Motor neuron (in vitro differentiated cells): ENCODE measurements at regions not wholly inside any gene's neighbourhood (a gene's known extent, or its start where the extent isn't known, plus 50 kb on each side); places are given as distances from the start of the nearest gene placed in this dataset.
A peak's percentile ranks its signal among the peaks of the same experiment; 100 is the strongest.

Experiments
- ATAC-seq, 8 experiments: fragments of 200-7000 bp; cut with Tn5 transposase; replicated peaks in 6 of 8; 2 replicates each; pipeline ENCODE4 v1.8.0; 2021; ENCODE audit warnings: mild to moderate bottlenecking in 8 of 8, moderate library complexity in 8 of 8
- H3K27ac ChIP-seq, 2 donors: fragments of 250-450 bp; sonication (Bioruptor Pico); 2 replicates each; pipeline ENCODE4 v1.9.0; 2021; ENCODE audit warnings: antibody characterized with exemption in 2 of 2, mild to moderate bottlenecking in 2 of 2, moderate library complexity in 1 of 2
- H3K4me1 ChIP-seq, 2 donors: fragments of 250-450 bp; sonication (Bioruptor Pico); replicated peaks in 1 of 2; 2 replicates each; pipeline ENCODE4 v1.6.1; 2021; ENCODE audit warnings: antibody characterized with exemption in 2 of 2, mild to moderate bottlenecking in 2 of 2, moderate library complexity in 1 of 2
- H3K4me3 ChIP-seq, 5 donors: fragments of 250-450 bp; sonication (Bioruptor Pico); 2 replicates each; pipeline ENCODE4 v1.9.0; 2021; ENCODE audit warnings: antibody characterized with exemption in 5 of 5, mild to moderate bottlenecking in 5 of 5, moderate library complexity in 4 of 5
- WGBS, 10 experiments: fragments of 450-650 bp; shearing (Covaris generic); methylation state at CpG; one replicate each; pipeline ENCODE4 v1.0.0; 2022; 5-methylcytosine and 5-hydroxymethylcytosine counted together
- in situ Hi-C, 9 experiments: fragments of 400-800 bp; cut with MboI; loops; one replicate each; pipeline ENCODE4 v1.15.0; 2021; ENCODE audit warnings: low sequenced_read_pairs in 9 of 9, low pct_unique_long_range_greater_than_20kb in 2 of 9; ENCODE audit not compliant: unreplicated experiment in 9 of 9

GRCh38 chr5:61802456-61802855, 470.4 kb downstream of the ZSWIM6 start:
- 25 to 90% (median 49%) methylated on average over 1 to 2 of the region's 2 CpGs; no CpG with 5 or more reads in 4 of the 10 experiments for WGBS, 10 experiments
- in situ Hi-C loops, result loop anchor here in 1 of 9 experiments (25.0 kb wide), 1 partner anchor 140 kb away; no protein-coding TSS in a partner anchor
- peak in 5 of 8 experiments; percentile 28 to 67 (median 54) for ATAC-seq
- H3K4me3 ChIP-seq, result no peak overlapping the region
- peaks cover 0 to 4% of the 10 kb centered on the region in 2 donors for H3K4me1 ChIP-seq
- no peak overlapping the region for H3K27ac ChIP-seq

DNA sequence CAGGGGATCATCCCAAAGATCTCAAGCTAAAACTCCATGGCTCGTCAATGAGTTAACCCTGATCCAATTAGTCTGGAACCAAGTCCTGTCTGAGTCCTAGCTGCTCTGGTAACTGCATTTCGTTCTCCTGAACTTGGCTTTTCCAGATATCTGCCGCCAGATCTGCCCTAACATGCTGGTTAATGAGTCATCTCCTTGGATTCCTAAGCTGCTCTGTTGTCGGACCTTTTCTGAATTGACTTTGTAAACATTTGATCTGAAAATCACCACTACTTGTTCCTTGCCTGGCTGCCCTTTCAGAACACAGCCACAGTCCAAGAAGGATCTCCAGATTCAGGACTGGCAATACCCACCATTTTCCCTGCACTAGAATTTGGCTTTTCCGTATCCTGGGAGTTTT, 473.0 kb downstream of the ZSWIM6 start:
- peak in 2 of 8 experiments; percentile 66 to 83 for ATAC-seq
- H3K4me3 ChIP-seq, result no peak overlapping the region
- peaks cover 0 to 4% of the 10 kb centered on the region in 2 donors for H3K4me1 ChIP-seq
- no peak overlapping the region for H3K27ac ChIP-seq
- in situ Hi-C loops, result loop anchor here in 1 of 9 experiments (25.0 kb wide), 1 partner anchor 143 kb away; no protein-coding TSS in a partner anchor
- 0 to 96% (median 59%) methylated on average over 1 to 5 of the region's 5 CpGs for WGBS, 10 experiments

DNA sequence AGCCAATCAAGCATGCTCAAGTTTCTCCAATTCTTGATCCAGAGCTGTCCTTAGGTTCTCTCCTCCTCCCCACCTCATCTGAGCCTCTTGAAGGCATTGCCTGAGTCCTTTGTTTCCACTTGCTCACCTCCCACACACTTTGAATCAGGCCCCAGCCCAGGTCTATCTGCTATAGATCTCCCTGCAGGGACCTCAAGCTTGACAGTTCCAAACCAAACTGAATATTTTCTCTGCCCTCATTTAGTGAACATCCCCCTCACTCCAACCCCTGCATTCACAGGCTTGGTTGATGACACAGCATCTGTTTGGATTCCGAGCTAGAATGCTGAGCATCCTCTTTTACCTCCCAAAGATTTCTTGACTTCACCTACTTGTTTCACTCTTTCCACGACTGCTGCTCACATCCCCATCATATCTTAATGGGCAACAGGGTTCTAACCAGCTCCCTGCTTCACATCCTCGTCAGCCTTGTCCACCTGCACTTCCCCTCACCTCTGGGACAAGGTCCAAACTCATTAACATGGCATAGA, 474.5 kb downstream of the ZSWIM6 start:
- no peak for ATAC-seq
- Histone ChIP-seq H3K4me1 (peaks cover 0 to 4% of the 10 kb centered on the region in 2 donors), H3K27ac (no peak overlapping the region), H3K4me3 (no peak overlapping the region)
- WGBS, 10 experiments, result 0 to 100% (median 83%) methylated on average over 1 to 3 of the region's 3 CpGs; no CpG with 5 or more reads in 3 of the 10 experiments
- in situ Hi-C loops, result loop anchor here in 1 of 9 experiments (25.0 kb wide), 1 partner anchor 144 kb away; no protein-coding TSS in a partner anchor

DNA sequence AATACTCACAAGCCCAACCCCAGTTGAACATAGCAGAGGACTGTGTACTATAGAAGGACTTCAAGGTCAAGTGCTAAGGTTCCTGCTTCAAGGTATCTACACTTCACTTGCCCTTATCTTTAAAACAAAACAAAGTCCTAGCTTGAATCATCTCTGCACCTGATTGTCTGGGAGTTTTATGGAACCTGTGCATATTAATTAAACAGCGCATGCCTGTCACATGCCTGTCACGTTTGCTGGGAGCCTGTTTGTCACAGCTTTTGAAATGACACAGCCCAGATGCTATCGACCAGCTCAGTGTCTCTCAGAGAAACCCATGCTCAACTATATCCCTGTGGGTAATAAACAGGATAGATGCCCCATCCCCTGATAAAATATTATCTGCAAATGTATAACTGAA, 476.0 kb downstream of the ZSWIM6 start:
- H3K27ac ChIP-seq, result no peak overlapping the region
- no peak for ATAC-seq
- H3K4me1 ChIP-seq, result no peaks in the 10 kb centered on the region
- no peak overlapping the region for H3K4me3 ChIP-seq
- WGBS, 10 experiments, result 0 to 97% (median 68%) methylated on average over 1 to 3 of the region's 3 CpGs; no CpG with 5 or more reads in 2 of the 10 experiments
- in situ Hi-C loops, result loop anchor here in 1 of 9 experiments (25.0 kb wide), 1 partner anchor 146 kb away; no protein-coding TSS in a partner anchor

DNA sequence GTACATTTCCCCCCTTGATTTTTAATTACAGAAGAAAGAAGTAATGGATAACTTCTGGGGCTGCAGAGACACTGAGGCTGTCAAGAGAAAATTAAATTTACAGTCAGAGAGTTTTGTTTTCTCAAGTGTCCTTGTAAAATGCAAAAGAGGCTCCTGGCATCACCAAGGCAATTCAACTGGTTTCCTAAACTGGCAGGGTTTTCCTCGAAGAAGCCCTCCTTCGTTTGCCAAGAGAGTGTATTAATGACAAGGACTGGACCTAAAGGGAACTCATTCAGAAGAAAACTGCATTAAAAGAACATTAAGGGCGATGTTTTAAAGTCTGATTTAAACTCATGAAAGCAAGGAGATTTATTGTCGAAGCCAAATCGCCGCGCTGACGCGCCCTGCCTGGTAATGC, 476.9 kb downstream of the ZSWIM6 start:
- 27 to 93% (median 81%) methylated on average over 2 to 9 of the region's 9 CpGs; no CpG with 5 or more reads in 3 of the 10 experiments for WGBS, 10 experiments
- no peak for ATAC-seq
- H3K4me3 ChIP-seq, result no peak overlapping the region
- in situ Hi-C loops, result loop anchor here in 1 of 9 experiments (25.0 kb wide), 1 partner anchor 147 kb away; no protein-coding TSS in a partner anchor
- no peak overlapping the region for H3K27ac ChIP-seq
- H3K4me1 ChIP-seq, result no peaks in the 10 kb centered on the region

- Histone ChIP-seq H3K4me3 (no peak overlapping the region), H3K27ac (no peak overlapping the region), H3K4me1 (no peaks in the 10 kb centered on the region)
- no peak for ATAC-seq
- in situ Hi-C loops, result loop anchor here in 1 of 9 experiments (25.0 kb wide), 1 partner anchor 147 kb away; no protein-coding TSS in a partner anchor
- WGBS, 10 experiments, result 67 to 100% (median 86%) methylated on average over 1 to 3 of the region's 4 CpGs; no CpG with 5 or more reads in 5 of the 10 experiments
Observed at GRCh38 chr5:61809651-61810050, 477.6 kb downstream of the ZSWIM6 start.

- 50 to 100% (median 88%) methylated on average over 1 of the region's 1 CpG for WGBS, 10 experiments
- in situ Hi-C loops, result loop anchor here in 1 of 9 experiments (25.0 kb wide), 1 partner anchor 149 kb away; no protein-coding TSS in a partner anchor
Observed at GRCh38 chr5:61811052-61811451, 479.0 kb downstream of the ZSWIM6 start.

GRCh38 chr5:61813361-61813760, 481.3 kb downstream of the ZSWIM6 start:
- 80 to 100% methylated on average over 1 of the region's 1 CpG; no CpG with 5 or more reads in 8 of the 10 experiments for WGBS, 10 experiments
- in situ Hi-C loops, result loop anchor here in 1 of 9 experiments (25.0 kb wide), 1 partner anchor 151 kb away; no protein-coding TSS in a partner anchor

More at GRCh38 chr5:61811052-61811451, 479.0 kb downstream of the ZSWIM6 start:
- peaks cover 0 to 4% of the 10 kb centered on the region in 2 donors for H3K4me1 ChIP-seq
- no peak overlapping the region for H3K4me3 ChIP-seq
- ATAC-seq, result peak in 1 of 8 experiments; percentile 25
- no peak overlapping the region for H3K27ac ChIP-seq

GRCh38 chr5:61815339-61815738, 483.3 kb downstream of the ZSWIM6 start:
- H3K27ac ChIP-seq, result no peak overlapping the region
- 44 to 100% (median 94%) methylated on average over 1 of the region's 1 CpG; no CpG with 5 or more reads in 2 of the 10 experiments for WGBS, 10 experiments
- in situ Hi-C loops, result loop anchor here in 1 of 9 experiments (25.0 kb wide), 1 partner anchor 153 kb away; no protein-coding TSS in a partner anchor
- no peak for ATAC-seq
- no peak overlapping the region for H3K4me3 ChIP-seq
- H3K4me1 ChIP-seq, result peaks cover 7 to 24% of the 10 kb centered on the region in 2 donors

More at GRCh38 chr5:61813361-61813760, 481.3 kb downstream of the ZSWIM6 start:
- H3K4me3 ChIP-seq, result no peak overlapping the region
- H3K4me1 ChIP-seq, result peaks cover 7 to 23% of the 10 kb centered on the region in 2 donors
- H3K27ac ChIP-seq, result no peak overlapping the region
- no peak for ATAC-seq

- no peak for ATAC-seq
- H3K27ac ChIP-seq, result no peak overlapping the region
- WGBS, 10 experiments, result 39 to 81% (median 59%) methylated on average over 1 to 9 of the region's 9 CpGs; no CpG with 5 or more reads in 3 of the 10 experiments
- in situ Hi-C loops, result loop anchor here in 1 of 9 experiments (25.0 kb wide), 1 partner anchor 154 kb away; no protein-coding TSS in a partner anchor
- no peak overlapping the region for H3K4me3 ChIP-seq
- H3K4me1 ChIP-seq, result peaks cover 12 to 32% of the 10 kb centered on the region in 2 donors
Observed at GRCh38 chr5:61816146-61816545, 484.1 kb downstream of the ZSWIM6 start.

GRCh38 chr5:61816585-61817450, 484.8 kb downstream of the ZSWIM6 start:
- 43 to 97% (median 75%) methylated on average over 6 to 11 of the region's 11 CpGs; no CpG with 5 or more reads in 3 of the 10 experiments for WGBS, 10 experiments
- Histone ChIP-seq H3K4me1 (peaks cover 12 to 32% of the 10 kb centered on the region in 2 donors), H3K4me3 (no peak overlapping the region), H3K27ac (no peak overlapping the region)
- peak in 4 of 8 experiments; percentile 5 to 34 (median 20) for ATAC-seq
- in situ Hi-C loops, result loop anchor here in 1 of 9 experiments (25.0 kb wide), 1 partner anchor 155 kb away; no protein-coding TSS in a partner anchor

DNA sequence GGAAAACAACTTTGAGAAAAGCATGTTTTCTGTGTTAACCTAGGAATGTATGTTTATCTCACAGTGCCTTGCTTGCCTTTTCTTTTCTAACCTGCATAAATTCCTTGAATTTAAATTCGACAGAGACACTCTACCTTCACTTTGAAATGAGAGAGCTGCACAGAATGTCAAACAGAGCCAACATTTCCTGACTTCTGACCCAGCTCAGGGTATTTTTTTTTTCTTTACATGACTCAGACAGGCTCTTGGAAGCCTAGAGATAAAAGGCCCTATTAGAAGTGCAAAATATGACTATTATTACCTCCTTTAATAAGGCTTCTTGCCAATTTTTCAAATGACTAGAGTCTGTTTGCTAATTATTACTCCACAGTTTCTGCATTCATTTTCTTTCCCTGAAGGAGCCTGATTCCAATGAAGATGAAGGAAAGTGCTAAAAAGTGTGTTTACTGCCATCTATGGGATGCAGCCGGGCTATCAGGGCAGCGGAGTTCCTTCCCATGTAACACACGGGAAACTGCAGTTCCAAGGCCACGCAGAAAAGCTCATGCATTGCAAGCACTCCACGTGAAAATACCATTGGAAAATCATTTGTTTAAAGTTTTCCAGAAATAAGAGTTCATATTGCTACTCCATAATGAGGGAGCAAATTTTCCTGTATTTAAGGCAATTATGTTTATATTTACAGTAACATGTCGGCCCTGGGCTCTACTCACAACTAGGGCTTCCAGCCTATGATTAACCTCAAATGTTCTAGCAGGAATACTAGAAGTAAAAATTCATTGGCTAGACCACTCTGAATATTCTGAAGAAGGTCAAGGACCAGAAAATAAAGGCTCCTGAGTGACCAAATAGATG, 485.6 kb downstream of the ZSWIM6 start:
- Histone ChIP-seq H3K4me3 (no peak overlapping the region), H3K4me1 (peaks cover 12 to 32% of the 10 kb centered on the region in 2 donors), H3K27ac (no peak overlapping the region)
- in situ Hi-C loops, result loop anchor here in 1 of 9 experiments (25.0 kb wide), 1 partner anchor 155 kb away; no protein-coding TSS in a partner anchor
- peak; percentile 91 to 97 (median 94) for ATAC-seq
- 0 to 30% (median 18%) methylated on average over 1 to 7 of the region's 7 CpGs for WGBS, 10 experiments
